CD4-positive, alpha-beta T cell (primary cell): ENCODE measurements at regions not wholly inside any gene's neighbourhood (a gene's known extent, or its start where the extent isn't known, plus 50 kb on each side); places are given as distances from the start of the nearest gene placed in this dataset.
A peak's percentile ranks its signal among the peaks of the same experiment; 100 is the strongest.

ENCODE experiments used
- ATAC-seq: fragments of 200-7000 bp; cut with Tn5 transposase; one replicate; pipeline ENCODE4 v1.10.0; 2022; ENCODE audit warnings: mild to moderate bottlenecking; ENCODE audit not compliant: poor library complexity
- CTCF ChIA-PET: fragments of 350-600 bp; sonication (Branson Sonifier 250); formaldehyde crosslinking; loops from one replicate; lab custom pipeline; 2021; ENCODE audit warnings: antibody characterized with exemption, inconsistent platforms; lab: Charles Lee
- POLR2A ChIA-PET: fragments of 350-600 bp; sonication (Branson Sonifier 250); formaldehyde crosslinking; loops from one replicate; lab custom pipeline; 2021; ENCODE audit warnings: antibody characterized with exemption, inconsistent platforms; lab: Charles Lee
- DNase-seq, 14 experiments: peaks; one replicate each; pipeline ENCODE4 v3.0.0-alpha.2; 2013 to 2020; ENCODE audit warnings: mixed read lengths in 2 of 14
- H3K27ac ChIP-seq, 2 donors: one replicate each; pipeline versions ENCODE4 v1.5.1 to v1.7.0; 2013; ENCODE audit warnings: low read length in 2 of 2, low read depth in 1 of 2, mild to moderate bottlenecking in 1 of 2
- H3K27me3 ChIP-seq, 2 experiments: 1 replicate in 1 of 2; 2 replicates in 1 of 2; pipeline versions ENCODE4 v1.6.1 to v1.7.0; 2013; ENCODE audit warnings: low read length in 2 of 2, control low read depth in 1 of 2, mild to moderate bottlenecking in 1 of 2, moderate library complexity in 1 of 2; ENCODE audit not compliant: insufficient read depth in 2 of 2, control insufficient read depth in 1 of 2
- H3K36me3 ChIP-seq: one replicate; pipeline ENCODE4 v1.6.1; 2013; ENCODE audit warnings: low read length, control low read depth; ENCODE audit not compliant: insufficient read depth
- H3K4me1 ChIP-seq: one replicate; pipeline ENCODE4 v1.6.1; 2013; ENCODE audit warnings: low read length, control low read depth; ENCODE audit not compliant: insufficient read depth
- H3K4me3 ChIP-seq: one replicate; pipeline ENCODE4 v1.5.1; 2013; ENCODE audit warnings: mild to moderate bottlenecking, low read length, moderate library complexity
- H3K9me3 ChIP-seq, 2 experiments: 1 replicate in 1 of 2; 2 replicates in 1 of 2; pipeline versions ENCODE4 v1.6.1 to v1.7.0; 2013; ENCODE audit warnings: low read length in 2 of 2, mild to moderate bottlenecking in 2 of 2, control low read depth in 1 of 2, moderate library complexity in 1 of 2; ENCODE audit not compliant: control insufficient read depth in 1 of 2, insufficient read depth in 1 of 2
- H3K27ac Mint-ChIP-seq: one replicate; pipeline ENCODE4 v1.8.0; 2020; ENCODE audit warnings: mixed read lengths
- H3K27me3 Mint-ChIP-seq: one replicate; pipeline ENCODE4 v1.8.0; 2021; ENCODE audit warnings: mixed read lengths
- H3K36me3 Mint-ChIP-seq: one replicate; pipeline ENCODE4 v1.8.0; 2021; ENCODE audit warnings: low read depth, mixed read lengths
- H3K4me1 Mint-ChIP-seq: one replicate; pipeline ENCODE4 v1.8.0; 2021; ENCODE audit warnings: low read depth, mixed read lengths
- H3K4me3 Mint-ChIP-seq: one replicate; pipeline ENCODE4 v1.8.0; 2020; ENCODE audit warnings: mild to moderate bottlenecking, mixed read lengths
- H3K9me3 Mint-ChIP-seq: one replicate; pipeline ENCODE4 v1.8.0; 2020; ENCODE audit warnings: mixed read lengths
- CTCF ChIP-seq: fragments of 200-600 bp; IDR thresholded peaks from one replicate; pipeline ENCODE4 v1.8.0; 2022; ENCODE audit warnings: antibody characterized with exemption, mild to moderate bottlenecking
- intact Hi-C, 2 experiments: fragments of 100-400 bp; cut with DNase I in 1 of 2; cut with micrococcal nuclease in 1 of 2; formaldehyde crosslinking; loops; one replicate each; pipeline versions ENCODE4 v1.15.1 to v1.9.0; 2023 to 2025; cut with DNase I, micrococcal nuclease

- TF ChIP-seq CTCF, result no peak
- H3K27me3 ChIP-seq, result peaks cover 0 to 8% of the 10 kb centered on the region in 2 experiments
Observed at GRCh38 chr12:45655186-45655585, 74.3 kb upstream of the ARID2 start.

GRCh38 chr12:45655743-45656142, 73.8 kb upstream of the ARID2 start:
- H3K9me3 Mint-ChIP-seq, result no peaks in the 10 kb centered on the region
- H3K36me3 Mint-ChIP-seq, result no peaks in the 10 kb centered on the region
- no peaks in the 10 kb centered on the region for H3K36me3 ChIP-seq
- no peak overlapping the region for H3K27ac ChIP-seq
- H3K4me3 Mint-ChIP-seq, result no peak overlapping the region
- DNase-seq (no peak), ATAC-seq (no peak)
- peaks cover 8% of the 10 kb centered on the region for H3K4me1 Mint-ChIP-seq
- no peak overlapping the region for H3K4me3 ChIP-seq
- peaks cover 0 to 2% of the 10 kb centered on the region in 2 experiments for H3K27me3 ChIP-seq
- intact Hi-C loops, result loop anchor here (1.0 to 5.0 kb wide), 5 partner anchors 14 to 91 kb away; no protein-coding TSS in a partner anchor
- ChIA-PET CTCF (interaction anchor here (0.5 to 2.1 kb wide), 9 partner anchors 10 to 472 kb away, joined by 3 to 17 read pairs (median 3); no protein-coding TSS in a partner anchor), POLR2A (interaction anchor here (1.1 to 3.3 kb wide), 4 partner anchors 14 to 74 kb away, joined by 4 to 25 read pairs (median 5); partner anchors contain the start of gene ARID2)
- H3K27me3 Mint-ChIP-seq, result peaks cover 12% of the 10 kb centered on the region
- no peak overlapping the region for H3K27ac Mint-ChIP-seq
- no peaks in the 10 kb centered on the region for H3K9me3 ChIP-seq
- TF ChIP-seq CTCF, result no peak
- no peaks in the 10 kb centered on the region for H3K4me1 ChIP-seq

More at GRCh38 chr12:45655186-45655585, 74.3 kb upstream of the ARID2 start:
- Mint-ChIP-seq H3K9me3 (no peaks in the 10 kb centered on the region), H3K36me3 (no peaks in the 10 kb centered on the region), H3K4me3 (no peak overlapping the region), H3K27ac (no peak overlapping the region), H3K4me1 (peaks cover 8% of the 10 kb centered on the region), H3K27me3 (peaks cover 12% of the 10 kb centered on the region)
- ChIA-PET POLR2A (interaction anchor here (1.1 to 3.3 kb wide), 4 partner anchors 15 to 74 kb away, joined by 4 to 25 read pairs (median 5); partner anchors contain the start of gene ARID2), CTCF (interaction anchor here (0.5 to 2.1 kb wide), 10 partner anchors 10 to 472 kb away, joined by 3 to 17 read pairs (median 3); no protein-coding TSS in a partner anchor)
- Histone ChIP-seq H3K27ac (no peak overlapping the region), H3K9me3 (no peaks in the 10 kb centered on the region), H3K4me3 (no peak overlapping the region), H3K4me1 (no peaks in the 10 kb centered on the region), H3K36me3 (no peaks in the 10 kb centered on the region)
- ATAC-seq (peak; percentile 100), DNase-seq (peak; percentile 33 to 87 (median 55))
- intact Hi-C loops, result loop anchor here (1.0 to 5.0 kb wide), 5 partner anchors 14 to 91 kb away; no protein-coding TSS in a partner anchor

GRCh38 chr12:45658020-45658419, 71.5 kb upstream of the ARID2 start:
- no peak for ATAC-seq
- H3K4me3 ChIP-seq, result no peak overlapping the region
- intact Hi-C loops, result loop anchor here in 1 of 2 experiments (5.0 kb wide), 1 partner anchor 64 kb away; no protein-coding TSS in a partner anchor
- H3K36me3 ChIP-seq, result no peaks in the 10 kb centered on the region
- no peaks in the 10 kb centered on the region for H3K27me3 ChIP-seq
- H3K4me1 ChIP-seq, result no peaks in the 10 kb centered on the region
- Mint-ChIP-seq H3K4me3 (no peak overlapping the region), H3K9me3 (no peaks in the 10 kb centered on the region), H3K4me1 (peaks cover 8% of the 10 kb centered on the region), H3K36me3 (no peaks in the 10 kb centered on the region), H3K27ac (no peak overlapping the region), H3K27me3 (peaks cover 12% of the 10 kb centered on the region)
- POLR2A ChIA-PET, result interaction anchor here (1.1 kb wide), 1 partner anchor 71 kb away, joined by 3 read pairs; no protein-coding TSS in a partner anchor
- CTCF ChIA-PET, result interaction anchor here (1.6 kb wide), 1 partner anchor 88 kb away, joined by 4 read pairs; no protein-coding TSS in a partner anchor
- DNase-seq, result no peak
- H3K27ac ChIP-seq, result no peak overlapping the region
- H3K9me3 ChIP-seq, result no peaks in the 10 kb centered on the region
- TF ChIP-seq CTCF, result no peak
